Naive B cell (primary cell): ENCODE measurements at regions not wholly inside any gene's neighbourhood (a gene's known extent, or its start where the extent isn't known, plus 50 kb on each side); places are given as distances from the start of the nearest gene placed in this dataset.
"Not testable (repeated sequence)": the region's sequence is repeated elsewhere in the genome, so short reads cannot be mapped to it uniquely, and the experiment has no call there.

Experiments used
- ATAC-seq, 2 donors: fragments of 150-1000 bp; cut with Tn5 transposase; 2 replicates each; pipeline ENCODE4 v1.10.0; 2021; ENCODE audit warnings: low read depth in 2 of 2, mild to moderate bottlenecking in 2 of 2, moderate library complexity in 2 of 2
- DNase-seq: peaks from one replicate; pipeline ENCODE4 v3.0.0; 2022
- H3K27ac Mint-ChIP-seq, 6 donors: one replicate each; pipeline ENCODE4 v1.8.0; 2020 to 2022; ENCODE audit warnings: mild to moderate bottlenecking in 6 of 6, mixed read lengths in 6 of 6, moderate library complexity in 5 of 6, inconsistent platforms in 2 of 6
- H3K27me3 Mint-ChIP-seq, 3 donors: one replicate each; pipeline ENCODE4 v1.8.0; 2021 to 2022; ENCODE audit warnings: mixed read lengths in 3 of 3, mild to moderate bottlenecking in 1 of 3
- H3K36me3 Mint-ChIP-seq, 2 donors: one replicate each; pipeline ENCODE4 v1.8.0; 2020 to 2022; ENCODE audit warnings: mixed read lengths in 2 of 2, inconsistent platforms in 1 of 2, mild to moderate bottlenecking in 1 of 2
- H3K4me1 Mint-ChIP-seq, 3 donors: one replicate each; pipeline ENCODE4 v1.8.0; 2020 to 2022; ENCODE audit warnings: mixed read lengths in 3 of 3, inconsistent platforms in 1 of 3, mild to moderate bottlenecking in 1 of 3, moderate library complexity in 1 of 3
- H3K4me3 Mint-ChIP-seq, 8 donors: one replicate each; pipeline ENCODE4 v1.8.0; 2020 to 2022; ENCODE audit warnings: mild to moderate bottlenecking in 8 of 8, mixed read lengths in 8 of 8, moderate library complexity in 8 of 8, inconsistent platforms in 2 of 8
- H3K9me3 Mint-ChIP-seq, 7 donors: one replicate each; pipeline ENCODE4 v1.8.0; 2020 to 2022; ENCODE audit warnings: mixed read lengths in 7 of 7, mild to moderate bottlenecking in 5 of 7, inconsistent platforms in 2 of 7, moderate library complexity in 1 of 7

DNA sequence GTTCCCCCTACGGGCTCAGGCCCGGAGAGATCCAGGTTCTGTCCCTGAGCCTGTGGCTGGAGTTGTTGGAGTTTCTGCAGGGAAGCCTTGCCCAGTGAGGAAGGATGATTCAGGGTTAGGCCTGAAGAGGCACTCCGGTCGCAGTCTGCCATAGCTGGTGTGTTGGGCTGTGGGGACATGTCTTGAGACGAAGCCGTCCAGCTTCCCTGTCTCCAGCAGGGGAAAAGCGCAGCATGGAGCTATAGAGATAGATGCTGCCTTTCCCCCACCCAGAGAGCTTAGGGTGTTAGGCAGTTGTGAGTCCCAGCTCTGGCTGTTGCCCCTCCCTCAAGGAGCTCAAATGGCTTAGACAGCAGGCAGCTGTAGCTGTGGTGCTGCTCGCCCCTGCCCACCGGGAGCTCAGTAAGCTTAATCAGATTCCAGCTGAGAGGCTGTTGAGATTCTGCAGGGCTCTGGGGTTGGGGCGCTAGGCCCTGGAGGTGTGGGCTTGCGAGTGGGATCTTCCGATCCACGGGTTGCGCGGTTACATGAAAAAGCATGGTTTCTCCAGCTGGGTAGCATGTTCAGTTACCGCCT is 103.9 kb downstream of the PMAIP1 start:
- Mint-ChIP-seq H3K36me3 (no peaks in the 10 kb centered on the region), H3K4me3 (no peak overlapping the region), H3K27me3 (peaks cover 30 to 57% (median 45%) of the 10 kb centered on the region in 3 donors), H3K27ac (no peak overlapping the region), H3K9me3 (peaks cover 0 to 25% (median 6%) of the 10 kb centered on the region in 7 donors), H3K4me1 (no peaks in the 10 kb centered on the region)
- no peak for ATAC-seq
- no peak for DNase-seq

GRCh38 chr18:59996370-59996966 is 96.7 kb downstream of the PMAIP1 start:
- H3K27ac Mint-ChIP-seq, result peak overlapping the region in 1 of 6 donors; percentile 18
- no peak for DNase-seq
- H3K27me3 Mint-ChIP-seq, result peaks cover 25 to 55% (median 37%) of the 10 kb centered on the region in 3 donors
- peaks cover 0 to 12% (median 6%) of the 10 kb centered on the region in 7 donors for H3K9me3 Mint-ChIP-seq
- no peaks in the 10 kb centered on the region for H3K36me3 Mint-ChIP-seq
- ATAC-seq, result no peak
- H3K4me3 Mint-ChIP-seq, result no peak overlapping the region
- no peaks in the 10 kb centered on the region for H3K4me1 Mint-ChIP-seq

- H3K36me3 Mint-ChIP-seq, result no peaks in the 10 kb centered on the region
- DNase-seq (no peak), ATAC-seq (peak in 1 of 2 donors; percentile 35)
- no peak overlapping the region for H3K4me3 Mint-ChIP-seq
- no peak overlapping the region for H3K27ac Mint-ChIP-seq
- H3K4me1 Mint-ChIP-seq, result no peaks in the 10 kb centered on the region
- H3K9me3 Mint-ChIP-seq, result peaks cover 0 to 9% (median 1%) of the 10 kb centered on the region in 7 donors
- H3K27me3 Mint-ChIP-seq, result peaks cover 33 to 48% (median 39%) of the 10 kb centered on the region in 3 donors
Measured at GRCh38 chr18:59994357-59994756, 94.6 kb downstream of the PMAIP1 start.

GRCh38 chr18:59993560-59993959 is 93.8 kb downstream of the PMAIP1 start:
- no peak for ATAC-seq
- Mint-ChIP-seq H3K4me3 (no peak overlapping the region), H3K4me1 (no peaks in the 10 kb centered on the region), H3K9me3 (peaks cover 0 to 7% (median 1%) of the 10 kb centered on the region in 7 donors), H3K27me3 (peaks cover 33 to 52% (median 41%) of the 10 kb centered on the region in 3 donors), H3K36me3 (no peaks in the 10 kb centered on the region), H3K27ac (no peak overlapping the region)
- DNase-seq, result no peak

GRCh38 chr18:59990121-59990823 is 90.5 kb downstream of the PMAIP1 start:
- no peaks in the 10 kb centered on the region for H3K36me3 Mint-ChIP-seq
- peaks cover 33 to 41% (median 36%) of the 10 kb centered on the region in 3 donors for H3K27me3 Mint-ChIP-seq
- H3K9me3 Mint-ChIP-seq, result no peaks in the 10 kb centered on the region
- H3K4me3 Mint-ChIP-seq, result no peak overlapping the region
- no peaks in the 10 kb centered on the region for H3K4me1 Mint-ChIP-seq
- DNase-seq (no peak), ATAC-seq (no peak)
- peak overlapping the region in 1 of 6 donors; percentile 38 for H3K27ac Mint-ChIP-seq

- Mint-ChIP-seq H3K4me3 (no peak overlapping the region), H3K36me3 (no peaks in the 10 kb centered on the region), H3K4me1 (no peaks in the 10 kb centered on the region), H3K27me3 (peaks cover 25 to 34% (median 29%) of the 10 kb centered on the region in 3 donors), H3K9me3 (no peaks in the 10 kb centered on the region), H3K27ac (no peak overlapping the region)
- DNase-seq (peak; percentile 29), ATAC-seq (peak in 1 of 2 donors; percentile 45)
Measured at GRCh38 chr18:59988098-59988706, 88.4 kb downstream of the PMAIP1 start.

DNA sequence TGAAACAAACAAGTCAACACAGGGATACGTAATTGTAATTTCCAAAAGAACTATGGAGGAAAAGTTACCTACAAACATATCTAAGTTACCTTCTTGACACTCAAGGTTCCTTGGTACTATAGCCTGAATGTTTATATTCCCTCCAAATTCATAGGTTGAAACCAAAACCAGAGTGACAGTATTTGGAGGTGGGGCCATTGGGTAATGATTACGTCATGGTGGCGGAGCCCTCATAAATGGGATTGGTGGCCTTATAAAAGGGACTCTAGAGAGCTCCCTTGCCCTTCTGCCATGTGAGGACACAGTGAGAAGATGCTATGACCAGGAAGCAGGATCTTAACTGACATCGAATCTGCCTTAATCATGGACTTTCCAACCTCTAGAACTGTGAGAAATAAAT is 87.3 kb downstream of the PMAIP1 start:
- Mint-ChIP-seq H3K9me3 (no peaks in the 10 kb centered on the region), H3K4me3 (no peak overlapping the region), H3K36me3 (no peaks in the 10 kb centered on the region), H3K27me3 (peaks cover 16 to 23% (median 18%) of the 10 kb centered on the region in 3 donors), H3K27ac (no peak overlapping the region), H3K4me1 (no peaks in the 10 kb centered on the region)
- DNase-seq, result no peak
- ATAC-seq, result no peak

DNA sequence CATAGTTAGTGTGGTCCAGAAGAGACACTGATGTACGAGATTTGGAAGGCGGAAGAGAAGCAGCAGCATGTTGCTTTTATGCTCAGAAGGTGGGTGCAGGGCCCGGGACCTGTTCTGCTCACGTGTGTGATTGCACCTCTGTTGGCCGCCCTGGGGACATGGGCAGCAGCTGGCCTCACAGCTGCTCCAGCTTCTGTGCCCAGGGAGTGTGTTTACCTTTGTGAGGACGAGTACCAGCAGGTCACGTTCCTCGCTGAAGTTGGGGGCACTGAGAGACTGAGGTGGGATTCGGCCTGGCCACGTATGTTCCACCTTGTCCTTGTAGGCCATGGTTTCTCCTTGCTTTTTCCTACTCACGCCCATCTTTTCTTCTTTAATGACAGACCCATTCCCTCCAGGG is 86.3 kb downstream of the PMAIP1 start:
- peaks cover 12 to 18% (median 13%) of the 10 kb centered on the region in 3 donors for H3K27me3 Mint-ChIP-seq
- no peaks in the 10 kb centered on the region for H3K9me3 Mint-ChIP-seq

GRCh38 chr18:59985289-59985688 is 85.5 kb downstream of the PMAIP1 start:
- peaks cover 7 to 13% (median 10%) of the 10 kb centered on the region in 3 donors for H3K27me3 Mint-ChIP-seq
- DNase-seq, result no peak
- no peak overlapping the region for H3K4me3 Mint-ChIP-seq
- H3K9me3 Mint-ChIP-seq, result no peaks in the 10 kb centered on the region
- ATAC-seq, result no peak
- H3K4me1 Mint-ChIP-seq, result no peaks in the 10 kb centered on the region
- H3K36me3 Mint-ChIP-seq, result no peaks in the 10 kb centered on the region
- H3K27ac Mint-ChIP-seq, result no peak overlapping the region

More for the DNA sequence above, 86.3 kb downstream of the PMAIP1 start:
- no peak overlapping the region for H3K27ac Mint-ChIP-seq
- no peaks in the 10 kb centered on the region for H3K4me1 Mint-ChIP-seq
- H3K36me3 Mint-ChIP-seq, result no peaks in the 10 kb centered on the region
- H3K4me3 Mint-ChIP-seq, result no peak overlapping the region
- ATAC-seq, result no peak
- DNase-seq, result no peak

- no peak overlapping the region for H3K4me3 Mint-ChIP-seq
- peaks cover 0 to 6% (median 6%) of the 10 kb centered on the region in 3 donors for H3K4me1 Mint-ChIP-seq
- no peaks in the 10 kb centered on the region for H3K36me3 Mint-ChIP-seq
- DNase-seq (no peak), ATAC-seq (no peak)
- peaks cover 0 to 4% (median 3%) of the 10 kb centered on the region in 3 donors for H3K27me3 Mint-ChIP-seq
- peak overlapping the region in 2 of 6 donors; percentile 26 to 63 for H3K27ac Mint-ChIP-seq
- no peaks in the 10 kb centered on the region for H3K9me3 Mint-ChIP-seq
Measured at GRCh38 chr18:59983506-59983905, 83.7 kb downstream of the PMAIP1 start.

DNA sequence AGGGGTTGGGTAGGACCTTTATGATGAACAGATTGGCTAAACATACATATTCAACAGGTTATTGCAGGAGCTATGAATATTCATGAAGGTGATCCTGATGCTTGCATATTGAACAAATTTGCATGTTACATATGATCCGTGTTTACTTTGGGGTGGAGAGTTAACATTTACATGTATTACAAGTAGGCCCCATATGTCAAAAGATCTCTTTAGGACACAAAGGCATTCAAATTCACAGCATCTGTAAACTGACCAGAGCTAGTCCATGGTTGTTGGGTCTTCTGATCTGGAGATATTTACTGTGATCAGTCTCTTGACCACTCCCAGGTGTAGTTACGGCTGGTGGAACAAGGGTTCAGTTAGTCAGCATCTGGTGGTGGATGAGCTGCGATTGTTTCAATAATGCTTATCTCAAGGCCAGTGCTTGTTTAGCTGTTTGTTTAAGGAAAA is 80.4 kb downstream of the PMAIP1 start:
- H3K27me3 Mint-ChIP-seq, result peaks cover 0 to 4% (median 0%) of the 10 kb centered on the region in 3 donors
- peaks cover 0 to 1% of the 10 kb centered on the region in 2 donors for H3K36me3 Mint-ChIP-seq
- no peak overlapping the region for H3K4me3 Mint-ChIP-seq
- peaks cover 0 to 8% (median 6%) of the 10 kb centered on the region in 3 donors for H3K4me1 Mint-ChIP-seq
- H3K27ac Mint-ChIP-seq, result no peak overlapping the region
- no peaks in the 10 kb centered on the region for H3K9me3 Mint-ChIP-seq
- no peak for DNase-seq
- ATAC-seq, result no peak

GRCh38 chr18:59971871-59972428 is 72.2 kb downstream of the PMAIP1 start:
- H3K27ac Mint-ChIP-seq, result peak overlapping the region in 1 of 6 donors; percentile 19
- H3K4me3 Mint-ChIP-seq, result no peak overlapping the region
- peaks cover 0 to 7% (median 6%) of the 10 kb centered on the region in 3 donors for H3K4me1 Mint-ChIP-seq
- no peaks in the 10 kb centered on the region for H3K9me3 Mint-ChIP-seq
- H3K27me3 Mint-ChIP-seq, result peaks cover 9 to 18% (median 17%) of the 10 kb centered on the region in 3 donors
- DNase-seq, result no peak
- peaks cover 0 to 4% of the 10 kb centered on the region in 2 donors for H3K36me3 Mint-ChIP-seq
- ATAC-seq, result no peak

DNA sequence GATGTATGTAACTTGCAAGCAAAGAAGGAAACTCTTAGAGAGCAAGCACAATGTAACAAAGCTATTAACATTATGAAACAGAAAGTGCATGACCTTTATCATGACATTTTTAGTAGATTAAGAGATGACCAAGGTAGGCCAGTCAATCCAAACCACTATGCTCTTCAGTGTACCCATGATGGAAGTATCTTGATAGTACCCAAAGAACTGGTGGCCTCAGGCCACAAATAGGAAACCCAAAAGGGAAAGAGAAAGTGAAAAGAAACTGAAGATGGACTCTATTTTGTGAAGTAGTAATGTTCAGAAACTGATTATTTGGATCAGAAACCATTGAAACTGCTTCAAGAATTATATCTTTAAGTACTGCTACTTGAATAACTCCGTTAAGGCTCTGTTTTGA is 71.3 kb downstream of the PMAIP1 start:
- Mint-ChIP-seq H3K27ac (peak overlapping the region in 2 of 6 donors; percentile 20 to 40), H3K4me3 (peak overlapping the region in 2 of 8 donors; percentile 12 to 36), H3K27me3 (peaks cover 9 to 18% (median 17%) of the 10 kb centered on the region in 3 donors)
- not testable (repeated sequence) for H3K4me1 Mint-ChIP-seq, ATAC-seq, DNase-seq, H3K9me3 Mint-ChIP-seq, H3K36me3 Mint-ChIP-seq
